GM20000 (cell line): ENCODE measurements at regions not wholly inside any gene's neighbourhood (a gene's known extent, or its start where the extent isn't known, plus 50 kb on each side); places are given as distances from the start of the nearest gene placed in this dataset.
"Not testable (repeated sequence)": the region's sequence is repeated elsewhere in the genome, so short reads cannot be mapped to it uniquely, and the experiment has no call there.

Source experiments
- DNase-seq: peaks from one replicate; pipeline ENCODE4 v3.0.0; 2012; ENCODE audit warnings: low spot score
- TF ChIP-seq, protein P1 (sequence below): IDR thresholded peaks from 2 replicates; pipeline ENCODE4 v1.5.1; 2012; ENCODE audit warnings: mild to moderate bottlenecking, control low read depth; ENCODE audit errors: extremely low read depth, missing control alignments

DNA sequence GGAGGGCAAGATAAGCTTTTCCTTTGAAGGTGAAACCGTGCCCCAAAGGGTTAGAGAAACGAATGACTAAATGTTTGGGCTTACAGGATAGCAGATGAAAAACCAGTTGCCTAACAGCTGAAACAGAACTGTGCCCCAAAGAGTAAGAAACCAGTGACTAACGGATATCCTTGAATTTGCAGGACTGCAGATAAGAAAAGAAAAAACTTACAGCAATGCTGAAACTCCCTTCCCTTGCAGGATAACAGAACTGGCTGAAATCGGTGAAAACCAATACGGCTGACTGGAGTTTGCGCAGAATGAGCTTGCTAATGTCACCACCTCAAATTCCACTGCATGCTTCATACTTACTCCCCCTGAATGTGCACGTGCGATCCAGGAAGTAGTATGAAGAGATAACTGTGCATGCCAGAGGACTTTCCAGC, 175.2 kb upstream of the NLRP1 start:
- no peak for DNase-seq
- TF ChIP-seq, protein P1, sequence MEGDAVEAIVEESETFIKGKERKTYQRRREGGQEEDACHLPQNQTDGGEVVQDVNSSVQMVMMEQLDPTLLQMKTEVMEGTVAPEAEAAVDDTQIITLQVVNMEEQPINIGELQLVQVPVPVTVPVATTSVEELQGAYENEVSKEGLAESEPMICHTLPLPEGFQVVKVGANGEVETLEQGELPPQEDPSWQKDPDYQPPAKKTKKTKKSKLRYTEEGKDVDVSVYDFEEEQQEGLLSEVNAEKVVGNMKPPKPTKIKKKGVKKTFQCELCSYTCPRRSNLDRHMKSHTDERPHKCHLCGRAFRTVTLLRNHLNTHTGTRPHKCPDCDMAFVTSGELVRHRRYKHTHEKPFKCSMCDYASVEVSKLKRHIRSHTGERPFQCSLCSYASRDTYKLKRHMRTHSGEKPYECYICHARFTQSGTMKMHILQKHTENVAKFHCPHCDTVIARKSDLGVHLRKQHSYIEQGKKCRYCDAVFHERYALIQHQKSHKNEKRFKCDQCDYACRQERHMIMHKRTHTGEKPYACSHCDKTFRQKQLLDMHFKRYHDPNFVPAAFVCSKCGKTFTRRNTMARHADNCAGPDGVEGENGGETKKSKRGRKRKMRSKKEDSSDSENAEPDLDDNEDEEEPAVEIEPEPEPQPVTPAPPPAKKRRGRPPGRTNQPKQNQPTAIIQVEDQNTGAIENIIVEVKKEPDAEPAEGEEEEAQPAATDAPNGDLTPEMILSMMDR: no peak

DNA sequence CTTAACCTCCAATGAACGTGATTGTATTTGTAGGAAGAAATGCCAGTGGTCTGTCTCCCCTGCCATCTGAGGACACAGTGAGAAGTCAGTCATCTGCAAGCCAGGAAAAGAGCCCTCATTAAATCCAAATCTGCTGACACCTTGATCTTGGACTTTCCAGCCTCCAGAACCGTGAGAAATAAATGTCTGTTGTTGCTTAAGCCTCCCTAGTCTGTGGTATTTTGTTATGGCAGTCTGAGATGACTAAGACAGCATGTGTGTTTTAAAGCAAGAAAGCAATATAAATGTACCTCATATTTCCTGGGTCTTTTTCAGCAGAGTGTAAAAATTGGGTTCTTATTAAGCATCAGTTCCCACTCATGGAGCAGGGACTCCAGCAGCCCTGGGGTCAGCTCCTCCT, 177.9 kb upstream of the NLRP1 start:
- DNase-seq: no peak
- TF ChIP-seq, protein P1: no peak

DNA sequence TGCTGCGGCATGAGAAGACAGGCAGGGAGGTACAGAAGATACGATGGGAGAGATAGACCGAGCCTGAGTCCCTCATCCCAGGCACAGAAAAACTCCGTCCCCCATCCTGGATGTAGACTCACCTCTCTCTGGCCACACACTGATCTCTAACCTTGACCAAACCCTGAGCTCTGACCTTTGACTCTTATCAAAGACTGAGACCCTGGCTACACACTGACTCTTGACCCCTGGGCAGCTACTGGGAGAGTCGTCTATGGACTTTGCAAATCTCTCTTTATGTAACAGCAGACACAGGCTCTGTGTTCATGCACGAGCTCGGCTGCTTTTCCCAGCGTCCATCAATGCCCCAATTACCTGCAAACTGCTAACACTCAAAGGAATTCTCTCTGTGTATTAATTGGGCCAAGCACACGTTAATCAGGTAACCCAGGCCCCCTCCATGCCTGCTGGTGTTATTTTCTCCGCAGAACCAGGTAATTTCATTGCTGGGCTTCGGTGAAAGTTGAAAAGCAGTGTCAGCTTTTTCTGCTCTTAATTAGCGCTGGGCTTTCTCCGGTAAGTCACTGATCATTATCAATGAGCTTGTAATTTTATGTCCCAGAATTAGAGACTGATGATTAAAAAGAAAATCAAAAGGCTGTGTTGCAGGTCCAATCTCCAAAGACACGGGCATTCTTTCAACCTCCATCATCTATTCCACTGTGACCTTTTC, 179.4 kb upstream of the NLRP1 start:
- TF ChIP-seq, protein P1: no peak
- DNase-seq: no peak

DNA sequence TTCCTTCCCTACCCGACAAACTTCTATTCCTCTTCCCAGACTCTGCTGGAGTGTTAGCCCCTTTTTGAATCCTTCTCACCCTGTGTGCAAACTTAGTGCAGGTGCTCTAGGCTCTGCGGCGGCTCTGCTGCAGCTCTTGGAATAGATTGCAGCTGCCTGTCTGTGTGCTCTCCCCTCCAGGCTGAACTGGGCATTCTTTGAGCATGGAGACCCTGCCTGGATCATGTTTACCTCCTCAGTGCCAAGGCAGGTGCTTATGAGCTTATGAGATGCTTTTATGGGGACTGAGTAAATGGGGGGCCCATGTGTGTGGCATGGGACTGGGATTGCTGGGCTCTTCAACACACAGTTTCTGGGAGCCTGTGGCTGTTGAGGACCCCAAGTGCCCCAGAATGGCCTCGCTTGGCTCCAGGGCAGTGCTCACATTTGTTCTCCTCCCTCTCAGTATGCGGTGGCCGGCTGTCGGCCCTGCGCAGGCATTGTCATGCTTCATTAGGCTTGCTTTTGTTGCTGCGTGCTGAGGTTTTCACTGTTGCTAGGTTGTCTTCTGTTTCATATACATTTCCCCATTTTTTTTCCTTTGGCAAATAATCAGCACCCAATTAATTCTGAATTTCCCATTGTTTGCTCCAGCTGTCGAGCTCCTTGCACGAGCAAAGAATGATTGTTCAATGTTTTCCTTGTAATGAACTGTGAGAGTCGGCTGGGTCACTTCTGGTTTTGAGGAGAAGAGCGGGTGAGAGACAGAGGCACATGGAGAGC, 185.5 kb upstream of the NLRP1 start:
- TF ChIP-seq, protein P1: no peak
- DNase-seq: no peak

DNA sequence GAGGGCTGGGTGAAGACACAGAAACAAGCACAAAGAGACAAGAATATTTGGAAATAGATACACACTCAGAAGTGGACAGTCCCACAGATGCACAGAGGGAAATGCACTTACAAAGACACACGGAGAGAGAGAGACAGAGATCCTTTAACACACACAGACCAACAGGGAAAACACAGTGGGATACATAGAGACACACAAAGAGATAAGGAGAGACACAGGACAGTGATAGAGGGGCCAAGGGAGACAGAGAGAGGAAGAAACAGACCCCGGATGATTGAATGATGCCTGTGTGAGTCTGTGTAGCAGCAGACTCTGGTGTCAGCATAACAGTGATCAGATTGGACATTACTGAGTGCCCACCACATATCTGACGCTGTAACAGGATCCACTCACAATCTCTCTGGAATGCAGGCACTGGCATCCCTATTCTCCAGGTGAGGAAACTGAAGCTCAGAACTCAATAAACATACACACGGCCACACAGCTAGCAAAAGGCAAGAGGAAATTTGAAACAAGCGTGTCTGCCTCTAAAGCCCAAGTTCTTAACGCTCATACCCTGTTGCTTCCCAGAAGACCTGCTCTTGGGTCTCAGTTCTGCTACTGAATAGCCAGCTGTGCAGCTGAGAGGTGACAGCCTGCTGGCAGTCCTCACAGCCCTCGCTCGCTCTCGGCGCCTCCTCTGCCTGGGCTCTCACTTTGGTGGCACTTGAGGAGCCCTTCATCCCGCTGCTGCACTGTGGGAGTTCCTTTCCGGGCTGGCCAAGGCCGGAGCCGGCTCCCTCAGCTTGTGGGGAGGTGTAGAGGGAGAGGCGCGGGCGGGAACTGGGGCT, 186.3 kb upstream of the NLRP1 start:
- DNase-seq: no peak
- TF ChIP-seq, protein P1: no peak

DNA sequence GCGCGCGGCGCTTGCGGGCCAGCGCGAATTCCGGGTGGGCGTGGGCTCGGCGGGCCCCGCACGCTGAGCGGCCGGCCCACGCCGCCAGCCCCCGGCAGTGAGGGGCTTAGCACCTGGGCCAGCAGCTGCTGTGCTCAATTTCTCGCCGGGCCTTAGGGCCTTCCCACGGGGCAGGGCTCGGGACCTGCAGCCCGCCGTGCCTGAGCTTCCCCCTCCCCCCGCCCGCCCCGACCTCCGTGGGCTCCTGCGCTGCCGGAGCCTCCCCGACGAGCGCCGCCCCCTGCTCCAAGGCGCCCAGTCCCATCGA, 186.9 kb upstream of the NLRP1 start:
- DNase-seq: not testable (repeated sequence)

DNA sequence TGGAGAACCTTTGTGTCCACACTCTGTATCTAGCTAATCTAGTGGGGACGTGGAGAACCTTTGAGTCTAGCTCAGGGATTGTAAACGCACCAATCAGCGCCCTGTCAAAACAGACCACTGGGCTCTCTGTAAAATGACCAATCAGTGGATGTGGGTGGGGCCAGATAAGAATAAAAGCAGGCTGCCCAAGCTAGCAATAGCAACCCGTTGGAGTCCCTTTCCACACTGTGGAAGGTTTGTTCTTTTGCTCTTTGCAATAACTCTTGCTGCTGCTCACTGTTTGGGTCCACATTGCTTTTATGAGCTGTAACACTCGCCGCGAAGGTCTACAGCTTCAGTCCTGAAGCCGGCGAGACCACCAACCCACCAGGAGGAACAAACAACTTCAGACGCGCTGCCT, 187.7 kb upstream of the NLRP1 start:
- not testable (repeated sequence) for DNase-seq

DNA sequence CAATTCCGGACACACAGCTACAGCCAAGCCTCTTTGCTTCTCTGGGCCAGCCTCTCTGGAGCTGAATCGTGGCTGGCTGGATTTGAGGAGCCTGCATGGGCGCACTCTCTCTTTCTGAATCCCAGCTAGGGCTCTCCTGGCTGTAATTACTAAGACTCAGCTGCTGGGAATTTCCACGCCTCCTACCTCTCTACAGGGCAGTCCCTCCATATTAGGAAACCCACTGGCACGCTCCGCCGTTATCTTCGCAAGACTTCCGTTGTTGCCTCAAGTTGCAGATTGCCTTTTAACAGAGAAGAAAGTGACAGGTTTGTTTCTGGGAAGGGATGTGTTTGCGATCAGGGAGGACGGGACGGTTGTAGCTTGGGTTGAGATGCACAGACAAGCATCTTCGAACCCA, 188.4 kb upstream of the NLRP1 start:
- TF ChIP-seq, protein P1: no peak
- no peak for DNase-seq
